Stomach (tissue), 8 donors: ENCODE measurements at regions not wholly inside any gene's neighbourhood (a gene's known extent, or its start where the extent isn't known, plus 50 kb on each side); places are given as distances from the start of the nearest gene placed in this dataset.

ENCODE experiments used
- DNase-seq, 2 donors: peaks; one replicate each; pipeline versions ENCODE4 v3.0.0 to v3.0.0-alpha.2; 2013 to 2019
- H3K27ac ChIP-seq, 5 donors: fragments of 200-600 bp in 4 of 5; sonication (generic) in 4 of 5; one replicate each; pipeline ENCODE4 v1.5.1; 2013 to 2019; ENCODE audit warnings: mild to moderate bottlenecking in 1 of 5, moderate library complexity in 1 of 5
- H3K27me3 ChIP-seq, 3 donors: fragments of 200-600 bp; sonication (generic); one replicate each; pipeline ENCODE4 v1.5.1; 2017 to 2019; ENCODE audit warnings: mixed run types in 1 of 3
- H3K36me3 ChIP-seq, 4 donors: fragments of 200-600 bp; sonication (generic); 1 replicate in 3 of 4; 2 replicates in 1 of 4; pipeline ENCODE4 v1.5.1; 2016 to 2019
- H3K4me1 ChIP-seq, 4 donors: fragments of 200-600 bp; sonication (generic); one replicate each; pipeline ENCODE4 v1.5.1; 2016 to 2019
- H3K4me3 ChIP-seq, 4 donors: fragments of 200-600 bp; sonication (generic) in 3 of 4; one replicate each; pipeline ENCODE4 v1.5.1; 2016 to 2019; ENCODE audit warnings: mild to moderate bottlenecking in 1 of 4
- H3K9me3 ChIP-seq, 4 donors: fragments of 200-600 bp; sonication (generic); one replicate each; pipeline ENCODE4 v1.5.1; 2016 to 2019
- EP300 ChIP-seq: sonication (generic); formaldehyde crosslinking; IDR thresholded peaks from one replicate; pipeline ENCODE4 v1.6.1; 2017; ENCODE audit warnings: antibody characterized with exemption
- POLR2A ChIP-seq, 4 donors: fragments of 450-650 bp; IDR thresholded peaks; one replicate each; pipeline ENCODE4 v1.6.1; 2016; ENCODE audit warnings: antibody characterized with exemption in 4 of 4, control low read depth in 2 of 4, mild to moderate bottlenecking in 1 of 4, moderate library complexity in 1 of 4
- POLR2AphosphoS5 ChIP-seq, 3 donors: sonication (generic); formaldehyde crosslinking; IDR thresholded peaks; one replicate each; pipeline ENCODE4 v1.6.1; 2016; ENCODE audit warnings: antibody characterized with exemption in 3 of 3
- WGBS, 5 donors: extraction: QIAGEN DNeasy Blood & Tissue Kit in 3 of 5; methylation state at CpG; one replicate each; pipeline versions ENCODE4 v1.1.5 to v1.1.7; 2013 to 2018; 5-methylcytosine and 5-hydroxymethylcytosine counted together
- intact Hi-C: fragments of 100-400 bp; cut with DNase I; formaldehyde crosslinking; loops from one replicate; pipeline ENCODE4 v1.15.1; 2023; ENCODE audit warnings: low total_unique reads
- TF ChIP-seq, protein P1 (sequence below), 7 experiments: fragments of 450-650 bp in 4 of 7; fragments of 200-600 bp in 3 of 7; sonication (generic) in 3 of 7; IDR thresholded peaks; one replicate each; pipeline ENCODE4 v1.5.1; 2016 to 2019; ENCODE audit warnings: antibody characterized with exemption in 7 of 7, control low read depth in 2 of 7, mild to moderate bottlenecking in 1 of 7
- donor health status: healthy with polysubstance abuse.
- donor health status: Bipolar disorder and iron deficiency.
- donor health status: healthy.

DNA sequence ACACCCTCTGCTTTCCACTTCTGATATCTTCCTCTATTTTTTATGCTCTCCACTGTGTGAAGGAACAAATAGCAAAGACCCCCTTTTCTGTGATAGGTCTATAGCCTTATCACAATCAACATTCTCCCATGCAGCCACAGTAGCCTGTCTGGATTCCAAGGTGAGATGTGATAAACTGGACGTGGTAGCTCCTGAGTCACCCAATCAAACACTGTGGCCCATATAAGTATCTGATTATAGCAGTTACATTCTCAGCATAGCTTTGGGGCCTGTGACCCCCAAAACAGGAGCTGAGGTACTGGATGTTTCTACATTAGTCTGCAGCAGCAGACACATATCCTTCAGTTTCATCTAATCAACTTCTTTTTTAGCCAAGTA lies 172.7 kb upstream of the IGFBP7 start:
- DNase-seq: no peak
- TF ChIP-seq EP300 (no peak), POLR2AphosphoS5 (IDR thresholded peaks at IDR 0.05) (no peak), POLR2A (IDR thresholded peaks at IDR 0.05) (no peak)
- TF ChIP-seq, protein P1, sequence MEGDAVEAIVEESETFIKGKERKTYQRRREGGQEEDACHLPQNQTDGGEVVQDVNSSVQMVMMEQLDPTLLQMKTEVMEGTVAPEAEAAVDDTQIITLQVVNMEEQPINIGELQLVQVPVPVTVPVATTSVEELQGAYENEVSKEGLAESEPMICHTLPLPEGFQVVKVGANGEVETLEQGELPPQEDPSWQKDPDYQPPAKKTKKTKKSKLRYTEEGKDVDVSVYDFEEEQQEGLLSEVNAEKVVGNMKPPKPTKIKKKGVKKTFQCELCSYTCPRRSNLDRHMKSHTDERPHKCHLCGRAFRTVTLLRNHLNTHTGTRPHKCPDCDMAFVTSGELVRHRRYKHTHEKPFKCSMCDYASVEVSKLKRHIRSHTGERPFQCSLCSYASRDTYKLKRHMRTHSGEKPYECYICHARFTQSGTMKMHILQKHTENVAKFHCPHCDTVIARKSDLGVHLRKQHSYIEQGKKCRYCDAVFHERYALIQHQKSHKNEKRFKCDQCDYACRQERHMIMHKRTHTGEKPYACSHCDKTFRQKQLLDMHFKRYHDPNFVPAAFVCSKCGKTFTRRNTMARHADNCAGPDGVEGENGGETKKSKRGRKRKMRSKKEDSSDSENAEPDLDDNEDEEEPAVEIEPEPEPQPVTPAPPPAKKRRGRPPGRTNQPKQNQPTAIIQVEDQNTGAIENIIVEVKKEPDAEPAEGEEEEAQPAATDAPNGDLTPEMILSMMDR (IDR thresholded peaks at IDR 0.05): no peak
- peak overlapping the region in 1 of 5 donors; percentile 24 for H3K27ac ChIP-seq
- no peak overlapping the region for H3K4me3 ChIP-seq
- no peaks in the 10 kb centered on the region for H3K4me1 ChIP-seq
- H3K36me3 ChIP-seq: no peaks in the 10 kb centered on the region
- 28 to 82% (median 59%) methylated on average over 1 of the region's 1 CpG for WGBS, 5 donors
- H3K27me3 ChIP-seq: no peaks in the 10 kb centered on the region
- H3K9me3 ChIP-seq: no peaks in the 10 kb centered on the region
- intact Hi-C loops: no loop called here

DNA sequence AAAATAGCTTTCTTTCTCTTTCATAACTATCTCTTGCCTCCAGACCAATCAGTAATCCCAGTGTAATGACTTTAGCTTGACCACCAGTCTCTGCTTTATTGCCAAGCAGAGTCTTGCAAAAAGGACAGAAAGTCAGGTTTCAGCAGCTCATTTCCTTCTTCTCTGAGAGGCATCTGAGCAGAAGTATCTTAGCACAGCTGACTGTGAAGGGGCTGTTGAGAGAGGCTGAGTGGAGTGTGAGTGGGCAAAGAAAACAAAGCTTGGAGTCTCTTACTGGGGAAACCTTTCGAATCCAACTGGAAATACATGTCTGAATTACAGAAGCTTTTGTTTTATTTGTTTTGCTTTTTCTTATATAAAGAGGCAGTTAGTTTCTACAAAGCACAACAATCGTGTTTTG lies 170.3 kb upstream of the IGFBP7 start:
- Histone ChIP-seq H3K4me1 (no peaks in the 10 kb centered on the region), H3K4me3 (no peak overlapping the region), H3K9me3 (no peaks in the 10 kb centered on the region), H3K27me3 (no peaks in the 10 kb centered on the region), H3K36me3 (no peaks in the 10 kb centered on the region), H3K27ac (no peak overlapping the region)
- 66 to 79% (median 77%) methylated on average over 2 of the region's 2 CpGs for WGBS, 5 donors
- TF ChIP-seq POLR2A (IDR thresholded peaks at IDR 0.05) (no peak), EP300 (no peak), POLR2AphosphoS5 (IDR thresholded peaks at IDR 0.05) (no peak)
- TF ChIP-seq, protein P1 (IDR thresholded peaks at IDR 0.05): no peak
- DNase-seq: no peak
- intact Hi-C loops: no loop called here

DNA sequence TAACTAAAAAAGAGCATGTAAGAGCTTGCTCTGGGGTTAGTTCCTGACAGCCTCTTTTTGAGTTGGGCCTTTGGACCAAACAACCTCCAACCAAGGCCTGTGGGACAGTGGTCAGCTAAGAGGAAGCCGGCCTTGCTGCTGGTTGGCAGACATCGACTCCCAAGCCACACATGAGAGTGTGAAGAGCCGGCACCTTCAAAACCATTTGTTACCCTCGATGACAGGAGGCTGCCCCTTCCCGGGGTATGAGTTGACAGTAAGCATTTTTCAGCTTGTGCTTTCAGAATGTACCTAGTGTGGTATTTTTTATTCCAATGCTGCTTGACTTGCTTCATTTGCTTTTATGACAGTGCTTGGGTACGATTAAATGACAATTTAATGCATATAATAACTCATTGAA lies 168.6 kb upstream of the IGFBP7 start:
- no peak overlapping the region for H3K27ac ChIP-seq
- no peaks in the 10 kb centered on the region for H3K9me3 ChIP-seq
- H3K4me1 ChIP-seq: no peaks in the 10 kb centered on the region
- DNase-seq: no peak
- intact Hi-C loops: no loop called here
- TF ChIP-seq, protein P1 (IDR thresholded peaks at IDR 0.05): no peak
- WGBS, 5 donors: 66 to 79% (median 73%) methylated on average over 6 of the region's 6 CpGs
- H3K4me3 ChIP-seq: no peak overlapping the region
- no peaks in the 10 kb centered on the region for H3K36me3 ChIP-seq
- no peaks in the 10 kb centered on the region for H3K27me3 ChIP-seq

DNA sequence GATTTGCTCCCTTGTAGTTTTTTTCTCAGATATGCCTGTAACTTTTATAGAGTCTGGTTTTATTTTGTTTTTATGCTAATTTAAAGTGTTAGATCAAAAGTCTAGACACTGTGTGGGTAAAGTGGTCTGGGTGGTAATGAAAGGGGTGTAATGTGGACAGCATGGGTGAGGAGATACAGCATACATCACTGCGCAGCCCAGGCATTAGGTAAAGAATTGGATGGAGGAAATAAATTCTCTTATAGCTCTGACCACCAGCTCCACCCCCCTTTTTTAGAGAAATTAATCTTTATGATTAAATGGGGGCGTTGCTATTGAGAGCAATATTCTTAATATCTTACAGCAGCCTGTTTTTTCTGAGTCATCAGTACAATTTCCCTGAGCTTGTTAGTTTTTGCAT lies 163.9 kb upstream of the IGFBP7 start:
- Histone ChIP-seq H3K9me3 (no peaks in the 10 kb centered on the region), H3K27me3 (no peaks in the 10 kb centered on the region), H3K36me3 (no peaks in the 10 kb centered on the region), H3K4me1 (no peaks in the 10 kb centered on the region), H3K27ac (no peak overlapping the region), H3K4me3 (no peak overlapping the region)
- TF ChIP-seq, protein P1 (IDR thresholded peaks at IDR 0.05): no peak
- TF ChIP-seq POLR2AphosphoS5 (IDR thresholded peaks at IDR 0.05) (no peak), EP300 (no peak), POLR2A (IDR thresholded peaks at IDR 0.05) (no peak)
- no peak for DNase-seq
- WGBS, 5 donors: 75 to 88% (median 77%) methylated on average over 2 of the region's 2 CpGs
- intact Hi-C loops: no loop called here

DNA sequence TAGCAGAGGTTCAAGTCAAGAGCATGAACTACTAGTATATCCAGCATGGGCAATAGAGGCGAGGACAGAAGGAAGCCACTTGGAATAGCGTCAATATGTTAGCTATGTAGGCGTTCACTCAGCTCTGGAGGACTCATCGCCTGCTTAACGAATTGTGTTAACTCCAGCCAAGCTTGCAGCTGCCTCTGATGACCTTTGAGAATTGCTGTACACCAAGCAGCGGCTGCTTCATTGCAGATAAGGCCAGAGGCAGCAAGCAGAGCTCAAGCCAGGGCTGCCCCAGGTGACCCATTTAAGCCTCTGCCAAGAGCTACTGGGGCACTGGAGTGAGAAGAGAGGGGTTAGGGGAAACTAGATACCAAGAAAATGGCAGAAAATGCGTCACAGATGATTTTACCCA lies 160.2 kb upstream of the IGFBP7 start:
- Histone ChIP-seq H3K9me3 (no peaks in the 10 kb centered on the region), H3K36me3 (no peaks in the 10 kb centered on the region), H3K27ac (no peak overlapping the region), H3K4me1 (no peaks in the 10 kb centered on the region), H3K4me3 (no peak overlapping the region), H3K27me3 (no peaks in the 10 kb centered on the region)
- DNase-seq: peak; percentile 35 to 48
- WGBS, 5 donors: 28 to 52% (median 37%) methylated on average over 7 of the region's 7 CpGs
- intact Hi-C loops: no loop called here
- TF ChIP-seq POLR2A (IDR thresholded peaks at IDR 0.05): no peak
- TF ChIP-seq, protein P1 (IDR thresholded peaks at IDR 0.05): no peak
- TF ChIP-seq POLR2AphosphoS5 (IDR thresholded peaks at IDR 0.05): no peak
